CD8-positive, alpha-beta memory T cell (primary cell): ENCODE measurements at regions not wholly inside any gene's neighbourhood (a gene's known extent, or its start where the extent isn't known, plus 50 kb on each side); places are given as distances from the start of the nearest gene placed in this dataset.
A peak's percentile ranks its signal among the peaks of the same experiment; 100 is the strongest.

Experiments used
- CTCF ChIA-PET: fragments of 350-600 bp; sonication (Branson Sonifier 250); formaldehyde crosslinking; loops from one replicate; lab custom pipeline; 2021; ENCODE audit warnings: antibody characterized with exemption; lab: Charles Lee
- POLR2A ChIA-PET: fragments of 350-600 bp; sonication (Branson Sonifier 250); formaldehyde crosslinking; loops from one replicate; lab custom pipeline; 2021; ENCODE audit warnings: antibody characterized with exemption; lab: Charles Lee
- DNase-seq, 5 donors: peaks; one replicate each; pipeline versions ENCODE4 v3.0.0 to v3.0.0-alpha.2; 2020 to 2022; ENCODE audit warnings: mixed read lengths in 1 of 5
- H3K27ac ChIP-seq: one replicate; pipeline ENCODE4 v1.7.0; 2013; ENCODE audit warnings: low read depth, mild to moderate bottlenecking, low read length, moderate library complexity
- H3K27me3 ChIP-seq: 2 replicates; pipeline ENCODE4 v1.7.0; 2013; ENCODE audit warnings: low read length, mild to moderate bottlenecking; ENCODE audit not compliant: insufficient read depth, poor library complexity, severe bottlenecking
- H3K36me3 ChIP-seq: 2 replicates; pipeline ENCODE4 v1.7.0; 2013; ENCODE audit warnings: mild to moderate bottlenecking, low read length, moderate library complexity; ENCODE audit not compliant: insufficient read depth
- H3K4me1 ChIP-seq: 2 replicates; pipeline ENCODE4 v1.7.0; 2013; ENCODE audit warnings: mild to moderate bottlenecking, low read length, moderate library complexity; ENCODE audit not compliant: insufficient read depth
- H3K4me3 ChIP-seq: 2 replicates; pipeline ENCODE4 v1.7.0; 2013; ENCODE audit warnings: mild to moderate bottlenecking, low read length
- H3K9me3 ChIP-seq: 2 replicates; pipeline ENCODE4 v1.7.0; 2013; ENCODE audit warnings: mild to moderate bottlenecking, low read length
- H3K27ac Mint-ChIP-seq, 8 donors: one replicate each; pipeline ENCODE4 v1.8.0; 2020 to 2021; ENCODE audit warnings: mixed read lengths in 8 of 8, mild to moderate bottlenecking in 6 of 8, inconsistent platforms in 3 of 8, moderate library complexity in 3 of 8
- H3K27me3 Mint-ChIP-seq, 2 donors: one replicate each; pipeline ENCODE4 v1.8.0; 2020 to 2021; ENCODE audit warnings: mixed read lengths in 2 of 2, mild to moderate bottlenecking in 1 of 2, moderate library complexity in 1 of 2
- H3K36me3 Mint-ChIP-seq, 3 donors: one replicate each; pipeline ENCODE4 v1.8.0; 2020 to 2021; ENCODE audit warnings: mixed read lengths in 3 of 3, inconsistent platforms in 1 of 3, mild to moderate bottlenecking in 1 of 3
- H3K4me1 Mint-ChIP-seq, 3 donors: one replicate each; pipeline ENCODE4 v1.8.0; 2020 to 2021; ENCODE audit warnings: mixed read lengths in 3 of 3, inconsistent platforms in 1 of 3, mild to moderate bottlenecking in 1 of 3
- H3K4me3 Mint-ChIP-seq, 7 donors: one replicate each; pipeline ENCODE4 v1.8.0; 2020 to 2021; ENCODE audit warnings: mixed read lengths in 7 of 7, mild to moderate bottlenecking in 6 of 7, moderate library complexity in 4 of 7, inconsistent platforms in 2 of 7
- H3K9me3 Mint-ChIP-seq, 5 donors: one replicate each; pipeline ENCODE4 v1.8.0; 2020 to 2022; ENCODE audit warnings: mixed read lengths in 5 of 5, mild to moderate bottlenecking in 3 of 5, moderate library complexity in 2 of 5, inconsistent platforms in 1 of 5

GRCh38 chr1:90607736-90608135 is 109.4 kb downstream of the BARHL2 start:
- H3K27ac Mint-ChIP-seq = no peak overlapping the region
- Histone ChIP-seq H3K27ac (no peak overlapping the region), H3K4me1 (no peaks in the 10 kb centered on the region), H3K4me3 (no peak overlapping the region), H3K9me3 (no peaks in the 10 kb centered on the region), H3K36me3 (no peaks in the 10 kb centered on the region), H3K27me3 (no peaks in the 10 kb centered on the region)
- peaks cover 0 to 3% of the 10 kb centered on the region in 2 donors for H3K27me3 Mint-ChIP-seq
- no peak overlapping the region for H3K4me3 Mint-ChIP-seq
- no peaks in the 10 kb centered on the region for H3K4me1 Mint-ChIP-seq
- no peaks in the 10 kb centered on the region for H3K36me3 Mint-ChIP-seq
- no peak for DNase-seq
- ChIA-PET POLR2A (no interaction called here), CTCF (no interaction called here)
- no peaks in the 10 kb centered on the region for H3K9me3 Mint-ChIP-seq

GRCh38 chr1:90605070-90605469 is 112.0 kb downstream of the BARHL2 start:
- no peak overlapping the region for H3K27ac ChIP-seq
- POLR2A ChIA-PET = no interaction called here
- H3K27me3 ChIP-seq = no peaks in the 10 kb centered on the region
- H3K4me1 ChIP-seq = no peaks in the 10 kb centered on the region
- Mint-ChIP-seq H3K4me1 (no peaks in the 10 kb centered on the region), H3K27ac (no peak overlapping the region), H3K36me3 (no peaks in the 10 kb centered on the region), H3K27me3 (peaks cover 0 to 15% of the 10 kb centered on the region in 2 donors), H3K4me3 (no peak overlapping the region), H3K9me3 (peaks cover 0 to 3% (median 2%) of the 10 kb centered on the region in 5 donors)
- no peak overlapping the region for H3K4me3 ChIP-seq
- CTCF ChIA-PET = no interaction called here
- H3K36me3 ChIP-seq = no peaks in the 10 kb centered on the region
- H3K9me3 ChIP-seq = no peaks in the 10 kb centered on the region
- no peak for DNase-seq

- Histone ChIP-seq H3K4me1 (no peaks in the 10 kb centered on the region), H3K36me3 (no peaks in the 10 kb centered on the region), H3K9me3 (no peaks in the 10 kb centered on the region), H3K27me3 (peaks cover 4% of the 10 kb centered on the region), H3K4me3 (no peak overlapping the region), H3K27ac (no peak overlapping the region)
- CTCF ChIA-PET = no interaction called here
- H3K9me3 Mint-ChIP-seq = peaks cover 19 to 44% (median 28%) of the 10 kb centered on the region in 5 donors
- peaks cover 24 to 36% of the 10 kb centered on the region in 2 donors for H3K27me3 Mint-ChIP-seq
- no peak for DNase-seq
- H3K36me3 Mint-ChIP-seq = peaks cover 0 to 1% (median 0%) of the 10 kb centered on the region in 3 donors
- H3K4me1 Mint-ChIP-seq = no peaks in the 10 kb centered on the region
- H3K27ac Mint-ChIP-seq = no peak overlapping the region
- POLR2A ChIA-PET = no interaction called here
- H3K4me3 Mint-ChIP-seq = no peak overlapping the region
Observed at GRCh38 chr1:90593312-90593711, 123.8 kb downstream of the BARHL2 start.

GRCh38 chr1:90591970-90592356 is 125.1 kb downstream of the BARHL2 start:
- Mint-ChIP-seq H3K27me3 (peaks cover 26 to 37% of the 10 kb centered on the region in 2 donors), H3K4me1 (no peaks in the 10 kb centered on the region), H3K4me3 (no peak overlapping the region), H3K27ac (no peak overlapping the region), H3K36me3 (peaks cover 0 to 1% (median 0%) of the 10 kb centered on the region in 3 donors), H3K9me3 (peaks cover 13 to 39% (median 22%) of the 10 kb centered on the region in 5 donors)
- H3K27ac ChIP-seq = no peak overlapping the region
- no peaks in the 10 kb centered on the region for H3K36me3 ChIP-seq
- no peak overlapping the region for H3K4me3 ChIP-seq
- H3K4me1 ChIP-seq = no peaks in the 10 kb centered on the region
- CTCF ChIA-PET = no interaction called here
- POLR2A ChIA-PET = no interaction called here
- H3K27me3 ChIP-seq = peaks cover 4% of the 10 kb centered on the region
- no peaks in the 10 kb centered on the region for H3K9me3 ChIP-seq
- no peak for DNase-seq

GRCh38 chr1:90591355-90591969 is 125.6 kb downstream of the BARHL2 start:
- Histone ChIP-seq H3K4me1 (no peaks in the 10 kb centered on the region), H3K27ac (no peak overlapping the region), H3K27me3 (peaks cover 4% of the 10 kb centered on the region), H3K36me3 (no peaks in the 10 kb centered on the region), H3K4me3 (no peak overlapping the region), H3K9me3 (no peaks in the 10 kb centered on the region)
- peaks cover 0 to 1% (median 0%) of the 10 kb centered on the region in 3 donors for H3K36me3 Mint-ChIP-seq
- H3K27ac Mint-ChIP-seq = no peak overlapping the region
- peaks cover 30 to 42% of the 10 kb centered on the region in 2 donors for H3K27me3 Mint-ChIP-seq
- H3K4me3 Mint-ChIP-seq = no peak overlapping the region
- ChIA-PET POLR2A (no interaction called here), CTCF (no interaction called here)
- no peak for DNase-seq
- peaks cover 13 to 36% (median 19%) of the 10 kb centered on the region in 5 donors for H3K9me3 Mint-ChIP-seq
- H3K4me1 Mint-ChIP-seq = no peaks in the 10 kb centered on the region

GRCh38 chr1:90580176-90580575 is 136.9 kb downstream of the BARHL2 start:
- no peaks in the 10 kb centered on the region for H3K4me1 Mint-ChIP-seq
- no peak for DNase-seq
- H3K4me3 Mint-ChIP-seq = no peak overlapping the region
- no peaks in the 10 kb centered on the region for H3K36me3 ChIP-seq
- no peak overlapping the region for H3K4me3 ChIP-seq
- H3K27me3 ChIP-seq = peaks cover 6% of the 10 kb centered on the region
- no peaks in the 10 kb centered on the region for H3K4me1 ChIP-seq
- POLR2A ChIA-PET = no interaction called here
- H3K27ac Mint-ChIP-seq = no peak overlapping the region
- CTCF ChIA-PET = interaction anchor here (2.0 to 3.1 kb wide), 2 partner anchors 10 to 585 kb away, joined by 7 to 20 read pairs; no protein-coding TSS in a partner anchor
- H3K27ac ChIP-seq = no peak overlapping the region
- no peaks in the 10 kb centered on the region for H3K9me3 ChIP-seq
- H3K9me3 Mint-ChIP-seq = no peaks in the 10 kb centered on the region
- peaks cover 5 to 7% of the 10 kb centered on the region in 2 donors for H3K27me3 Mint-ChIP-seq
- H3K36me3 Mint-ChIP-seq = no peaks in the 10 kb centered on the region

- peaks cover 6 to 9% of the 10 kb centered on the region in 2 donors for H3K27me3 Mint-ChIP-seq
- ChIA-PET POLR2A (no interaction called here), CTCF (interaction anchor here (1.1 to 3.1 kb wide), 4 partner anchors 9 to 586 kb away, joined by 3 to 20 read pairs (median 7); no protein-coding TSS in a partner anchor)
- no peaks in the 10 kb centered on the region for H3K4me1 ChIP-seq
- no peaks in the 10 kb centered on the region for H3K4me1 Mint-ChIP-seq
- H3K36me3 ChIP-seq = no peaks in the 10 kb centered on the region
- DNase-seq = peak in 2 of 5 donors; percentile 19 to 37
- no peaks in the 10 kb centered on the region for H3K9me3 Mint-ChIP-seq
- H3K27ac Mint-ChIP-seq = no peak overlapping the region
- H3K4me3 Mint-ChIP-seq = no peak overlapping the region
- no peak overlapping the region for H3K27ac ChIP-seq
- H3K4me3 ChIP-seq = no peak overlapping the region
- H3K36me3 Mint-ChIP-seq = no peaks in the 10 kb centered on the region
- peaks cover 6% of the 10 kb centered on the region for H3K27me3 ChIP-seq
- H3K9me3 ChIP-seq = no peaks in the 10 kb centered on the region
Observed at GRCh38 chr1:90579212-90579802, 137.8 kb downstream of the BARHL2 start.

- POLR2A ChIA-PET = no interaction called here
- DNase-seq = no peak
- Mint-ChIP-seq H3K9me3 (no peaks in the 10 kb centered on the region), H3K4me1 (no peaks in the 10 kb centered on the region), H3K27me3 (peaks cover 5 to 29% of the 10 kb centered on the region in 2 donors), H3K36me3 (no peaks in the 10 kb centered on the region), H3K27ac (no peak overlapping the region), H3K4me3 (no peak overlapping the region)
- H3K36me3 ChIP-seq = no peaks in the 10 kb centered on the region
- CTCF ChIA-PET = no interaction called here
- H3K4me3 ChIP-seq = no peak overlapping the region
- peaks cover 6% of the 10 kb centered on the region for H3K27me3 ChIP-seq
- no peaks in the 10 kb centered on the region for H3K9me3 ChIP-seq
- no peaks in the 10 kb centered on the region for H3K4me1 ChIP-seq
- H3K27ac ChIP-seq = no peak overlapping the region
Observed at GRCh38 chr1:90574692-90575370, 142.3 kb downstream of the BARHL2 start.
